ENCODE measurements at regions not wholly inside any gene's neighbourhood (a gene's known extent, or its start where the extent isn't known, plus 50 kb on each side); places are given as distances from the start of the nearest gene placed in this dataset.

GRCh38 chr4:110754716-110755115, 131.8 kb upstream of the PITX2 start:
- TF ChIP-seq, protein P1, sequence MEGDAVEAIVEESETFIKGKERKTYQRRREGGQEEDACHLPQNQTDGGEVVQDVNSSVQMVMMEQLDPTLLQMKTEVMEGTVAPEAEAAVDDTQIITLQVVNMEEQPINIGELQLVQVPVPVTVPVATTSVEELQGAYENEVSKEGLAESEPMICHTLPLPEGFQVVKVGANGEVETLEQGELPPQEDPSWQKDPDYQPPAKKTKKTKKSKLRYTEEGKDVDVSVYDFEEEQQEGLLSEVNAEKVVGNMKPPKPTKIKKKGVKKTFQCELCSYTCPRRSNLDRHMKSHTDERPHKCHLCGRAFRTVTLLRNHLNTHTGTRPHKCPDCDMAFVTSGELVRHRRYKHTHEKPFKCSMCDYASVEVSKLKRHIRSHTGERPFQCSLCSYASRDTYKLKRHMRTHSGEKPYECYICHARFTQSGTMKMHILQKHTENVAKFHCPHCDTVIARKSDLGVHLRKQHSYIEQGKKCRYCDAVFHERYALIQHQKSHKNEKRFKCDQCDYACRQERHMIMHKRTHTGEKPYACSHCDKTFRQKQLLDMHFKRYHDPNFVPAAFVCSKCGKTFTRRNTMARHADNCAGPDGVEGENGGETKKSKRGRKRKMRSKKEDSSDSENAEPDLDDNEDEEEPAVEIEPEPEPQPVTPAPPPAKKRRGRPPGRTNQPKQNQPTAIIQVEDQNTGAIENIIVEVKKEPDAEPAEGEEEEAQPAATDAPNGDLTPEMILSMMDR (IDR thresholded peaks at IDR 0.05; ENCODE audit: control insufficient read depth, extremely low read depth, insufficient read depth): no peak
- H3K4me3 ChIP-seq (ENCODE audit: low read depth, low read length): no peak overlapping the region
- no peak for DNase-seq (ENCODE audit: low read depth)

DNA sequence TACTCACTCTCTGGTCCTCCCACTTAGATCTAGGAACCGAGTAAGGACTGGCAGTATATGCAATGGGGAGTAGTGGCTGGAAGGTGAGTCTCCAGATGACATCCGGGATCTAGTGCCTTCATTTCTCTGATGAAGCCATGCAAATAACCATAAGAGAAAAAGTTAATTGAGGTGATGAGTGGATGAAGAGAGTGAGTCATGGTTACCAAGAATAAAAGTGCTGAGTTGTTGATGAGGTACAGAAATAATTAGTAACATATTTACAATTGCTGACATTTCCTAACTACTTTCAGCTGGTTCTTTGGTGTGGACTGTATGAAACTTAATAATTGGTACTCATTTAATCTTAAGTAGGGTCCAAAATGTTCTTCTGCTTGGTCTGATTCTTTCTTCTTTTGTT, 146.7 kb upstream of the PITX2 start:
- H3K4me3 ChIP-seq (ENCODE audit: low read depth, low read length): no peak overlapping the region
- TF ChIP-seq, protein P1 (IDR thresholded peaks at IDR 0.05; ENCODE audit: control insufficient read depth, extremely low read depth, insufficient read depth): no peak
- no peak for DNase-seq (ENCODE audit: low read depth)

GRCh38 chr4:110770353-110770752, 147.5 kb upstream of the PITX2 start:
- DNase-seq (ENCODE audit: low read depth): no peak
- no peak overlapping the region for H3K4me3 ChIP-seq (ENCODE audit: low read depth, low read length)
- TF ChIP-seq, protein P1 (IDR thresholded peaks at IDR 0.05; ENCODE audit: control insufficient read depth, extremely low read depth, insufficient read depth): no peak

DNA sequence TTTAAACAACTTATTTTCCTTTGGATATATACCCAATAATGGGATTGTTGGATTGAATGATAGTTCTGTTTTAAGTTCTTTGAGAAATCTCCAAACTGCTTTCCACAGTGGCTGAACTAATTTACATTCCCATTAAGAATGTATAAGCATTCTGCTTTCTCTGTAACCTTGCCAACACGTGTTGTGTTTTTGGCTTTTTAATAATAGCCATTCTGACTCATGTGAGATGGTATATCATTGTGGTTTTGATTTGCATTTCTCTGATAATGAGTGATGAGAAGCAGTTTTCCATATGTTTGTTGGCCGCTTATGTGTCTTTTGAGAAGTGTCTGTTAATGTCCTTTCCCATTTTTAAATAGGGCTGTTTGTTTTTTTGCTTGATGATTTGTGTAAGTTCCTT, 155.6 kb upstream of the PITX2 start:
- TF ChIP-seq, protein P1 (IDR thresholded peaks at IDR 0.05; ENCODE audit: control insufficient read depth, extremely low read depth, insufficient read depth): no peak
- H3K4me3 ChIP-seq (ENCODE audit: low read depth, low read length): no peak overlapping the region
- no peak for DNase-seq (ENCODE audit: low read depth)

DNA sequence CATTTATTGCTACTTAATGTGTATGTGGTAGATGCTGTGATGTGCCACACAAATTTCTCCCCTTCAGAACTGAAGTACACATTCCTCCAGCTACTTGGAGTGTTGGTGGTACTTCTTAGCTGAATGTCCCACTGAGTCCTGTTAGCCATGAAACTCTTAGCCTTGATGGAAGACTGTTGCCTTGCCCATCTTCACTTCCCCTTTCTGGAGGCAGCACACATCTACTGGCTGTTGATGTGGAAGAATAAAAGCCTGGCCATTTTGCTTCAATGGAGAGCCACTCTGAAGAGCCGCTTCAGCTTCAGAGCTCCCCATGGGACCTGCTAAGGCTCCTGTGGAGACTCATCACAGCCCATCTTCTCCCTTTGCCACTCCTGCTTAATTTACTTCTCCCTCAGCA, 157.7 kb upstream of the PITX2 start:
- no peak for DNase-seq (ENCODE audit: low read depth)
- TF ChIP-seq, protein P1 (IDR thresholded peaks at IDR 0.05; ENCODE audit: control insufficient read depth, extremely low read depth, insufficient read depth): no peak

GRCh38 chr4:110781944-110782343, 159.1 kb upstream of the PITX2 start:
- no peak overlapping the region for H3K4me3 ChIP-seq (ENCODE audit: low read depth, low read length)
- TF ChIP-seq, protein P1 (IDR thresholded peaks at IDR 0.05; ENCODE audit: control insufficient read depth, extremely low read depth, insufficient read depth): no peak
- no peak for DNase-seq (ENCODE audit: low read depth)

More for the DNA sequence above, 157.7 kb upstream of the PITX2 start:
- H3K4me3 ChIP-seq (ENCODE audit: low read depth, low read length): no peak overlapping the region

GRCh38 chr4:110787109-110787508, 164.2 kb upstream of the PITX2 start:
- TF ChIP-seq, protein P1 (IDR thresholded peaks at IDR 0.05; ENCODE audit: control insufficient read depth, extremely low read depth, insufficient read depth): no peak
- no peak overlapping the region for H3K4me3 ChIP-seq (ENCODE audit: low read depth, low read length)
- no peak for DNase-seq (ENCODE audit: low read depth)
